Ishikawa (cell line): ENCODE measurements at regions not wholly inside any gene's neighbourhood (a gene's known extent, or its start where the extent isn't known, plus 50 kb on each side); places are given as distances from the start of the nearest gene placed in this dataset.

Experiments
- CEBPB ChIP-seq: IDR thresholded peaks from 2 replicates; pipeline ENCODE4 v1.6.1; 2012
- CREB1 ChIP-seq: IDR thresholded peaks from 2 replicates; pipeline ENCODE4 v1.6.1; 2012; ENCODE audit warnings: low read depth
- EGR1 ChIP-seq: IDR thresholded peaks from 2 replicates; pipeline ENCODE4 v1.6.1; 2012
- EP300 ChIP-seq: IDR thresholded peaks from 2 replicates; pipeline ENCODE4 v1.6.1; 2012; ENCODE audit warnings: borderline replicate concordance
- FOXM1 ChIP-seq: IDR thresholded peaks from 2 replicates; pipeline ENCODE4 v1.6.1; 2012; ENCODE audit warnings: low read depth, borderline replicate concordance
- NFIC ChIP-seq: IDR thresholded peaks from 2 replicates; pipeline ENCODE4 v1.6.1; 2012
- TAF1 ChIP-seq: IDR thresholded peaks from 2 replicates; pipeline ENCODE4 v1.6.1; 2012; ENCODE audit warnings: low read depth, mild to moderate bottlenecking
- TCF12 ChIP-seq: IDR thresholded peaks from 2 replicates; pipeline ENCODE4 v1.6.1; 2012; ENCODE audit warnings: low read depth
- TEAD4 ChIP-seq: IDR thresholded peaks from 2 replicates; pipeline ENCODE4 v1.6.1; 2012
- YY1 ChIP-seq: IDR thresholded peaks from 2 replicates; pipeline ENCODE4 v1.6.1; 2012; ENCODE audit warnings: low read depth
- ZBTB7A ChIP-seq: IDR thresholded peaks from 2 replicates; pipeline ENCODE4 v1.6.1; 2012; ENCODE audit warnings: low read depth
- TF ChIP-seq, protein P1 (sequence below): IDR thresholded peaks from 2 replicates; pipeline ENCODE4 v1.6.1; 2012
- TF ChIP-seq, protein P2 (sequence below): IDR thresholded peaks from 2 replicates; pipeline ENCODE4 v1.6.1; 2012; ENCODE audit warnings: low read depth, mild to moderate bottlenecking
- TF ChIP-seq, protein P3 (sequence below): IDR thresholded peaks from 2 replicates; pipeline ENCODE4 v1.6.1; 2012

DNA sequence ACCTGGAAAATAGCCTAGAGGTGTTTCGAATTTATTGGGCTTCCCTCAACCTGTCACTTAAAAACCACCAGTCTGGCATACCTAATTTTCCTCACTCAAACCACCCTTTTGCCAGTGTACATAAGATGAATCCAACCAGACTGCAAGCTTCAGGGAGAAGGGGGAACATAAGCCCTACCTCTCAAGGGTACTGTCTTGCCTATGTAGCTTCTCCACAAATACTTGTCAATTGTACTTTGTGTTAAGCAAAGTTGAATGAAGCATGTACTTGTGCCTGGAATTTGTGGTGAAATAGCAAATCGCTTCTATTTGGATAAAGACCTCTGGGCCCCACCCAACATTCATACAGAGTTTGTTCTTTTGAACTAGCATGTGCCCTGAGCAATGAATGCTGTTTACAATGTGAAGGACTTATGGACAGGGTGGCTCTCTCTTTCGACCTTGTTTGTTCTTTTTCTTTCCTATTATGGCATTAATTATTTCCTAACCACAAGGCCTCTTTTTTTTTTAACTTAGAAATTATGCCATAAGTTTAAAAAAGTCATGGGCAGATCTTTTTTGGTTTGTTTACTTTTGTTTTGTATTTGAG, 580.2 kb downstream of the EBF1 start:
- TF ChIP-seq, protein P1, sequence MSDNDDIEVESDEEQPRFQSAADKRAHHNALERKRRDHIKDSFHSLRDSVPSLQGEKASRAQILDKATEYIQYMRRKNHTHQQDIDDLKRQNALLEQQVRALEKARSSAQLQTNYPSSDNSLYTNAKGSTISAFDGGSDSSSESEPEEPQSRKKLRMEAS: no peak
- TF ChIP-seq EGR1 (no peak), YY1 (no peak), EP300 (no peak), TCF12 (no peak), CEBPB (no peak), FOXM1 (no peak), TEAD4 (no peak)
- TF ChIP-seq, protein P2, sequence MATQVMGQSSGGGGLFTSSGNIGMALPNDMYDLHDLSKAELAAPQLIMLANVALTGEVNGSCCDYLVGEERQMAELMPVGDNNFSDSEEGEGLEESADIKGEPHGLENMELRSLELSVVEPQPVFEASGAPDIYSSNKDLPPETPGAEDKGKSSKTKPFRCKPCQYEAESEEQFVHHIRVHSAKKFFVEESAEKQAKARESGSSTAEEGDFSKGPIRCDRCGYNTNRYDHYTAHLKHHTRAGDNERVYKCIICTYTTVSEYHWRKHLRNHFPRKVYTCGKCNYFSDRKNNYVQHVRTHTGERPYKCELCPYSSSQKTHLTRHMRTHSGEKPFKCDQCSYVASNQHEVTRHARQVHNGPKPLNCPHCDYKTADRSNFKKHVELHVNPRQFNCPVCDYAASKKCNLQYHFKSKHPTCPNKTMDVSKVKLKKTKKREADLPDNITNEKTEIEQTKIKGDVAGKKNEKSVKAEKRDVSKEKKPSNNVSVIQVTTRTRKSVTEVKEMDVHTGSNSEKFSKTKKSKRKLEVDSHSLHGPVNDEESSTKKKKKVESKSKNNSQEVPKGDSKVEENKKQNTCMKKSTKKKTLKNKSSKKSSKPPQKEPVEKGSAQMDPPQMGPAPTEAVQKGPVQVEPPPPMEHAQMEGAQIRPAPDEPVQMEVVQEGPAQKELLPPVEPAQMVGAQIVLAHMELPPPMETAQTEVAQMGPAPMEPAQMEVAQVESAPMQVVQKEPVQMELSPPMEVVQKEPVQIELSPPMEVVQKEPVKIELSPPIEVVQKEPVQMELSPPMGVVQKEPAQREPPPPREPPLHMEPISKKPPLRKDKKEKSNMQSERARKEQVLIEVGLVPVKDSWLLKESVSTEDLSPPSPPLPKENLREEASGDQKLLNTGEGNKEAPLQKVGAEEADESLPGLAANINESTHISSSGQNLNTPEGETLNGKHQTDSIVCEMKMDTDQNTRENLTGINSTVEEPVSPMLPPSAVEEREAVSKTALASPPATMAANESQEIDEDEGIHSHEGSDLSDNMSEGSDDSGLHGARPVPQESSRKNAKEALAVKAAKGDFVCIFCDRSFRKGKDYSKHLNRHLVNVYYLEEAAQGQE: no peak
- TF ChIP-seq, protein P3, sequence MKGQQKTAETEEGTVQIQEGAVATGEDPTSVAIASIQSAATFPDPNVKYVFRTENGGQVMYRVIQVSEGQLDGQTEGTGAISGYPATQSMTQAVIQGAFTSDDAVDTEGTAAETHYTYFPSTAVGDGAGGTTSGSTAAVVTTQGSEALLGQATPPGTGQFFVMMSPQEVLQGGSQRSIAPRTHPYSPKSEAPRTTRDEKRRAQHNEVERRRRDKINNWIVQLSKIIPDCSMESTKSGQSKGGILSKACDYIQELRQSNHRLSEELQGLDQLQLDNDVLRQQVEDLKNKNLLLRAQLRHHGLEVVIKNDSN: no peak

DNA sequence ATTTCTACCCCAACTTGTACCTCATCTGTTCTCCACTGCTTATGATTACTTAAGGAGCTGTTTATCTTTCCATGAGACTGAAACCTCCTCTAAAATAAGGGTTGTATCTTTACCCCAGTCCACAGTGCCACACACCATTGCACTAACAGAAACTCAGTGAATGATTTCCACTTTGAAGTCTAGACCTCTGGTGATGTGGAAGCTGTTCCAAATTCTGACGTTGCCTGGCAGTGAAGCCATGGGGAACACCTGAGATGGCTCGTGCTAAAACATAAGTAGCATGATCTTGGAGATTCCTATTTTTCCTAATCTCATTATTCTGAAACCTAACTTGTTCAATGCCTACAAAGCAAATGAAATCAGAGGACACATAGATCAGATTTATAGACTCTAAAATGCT, 583.2 kb downstream of the EBF1 start:
- no peak for TF ChIP-seq TEAD4
- TF ChIP-seq EGR1: no peak
- TF ChIP-seq, protein P1: no peak
- no peak for TF ChIP-seq FOXM1

DNA sequence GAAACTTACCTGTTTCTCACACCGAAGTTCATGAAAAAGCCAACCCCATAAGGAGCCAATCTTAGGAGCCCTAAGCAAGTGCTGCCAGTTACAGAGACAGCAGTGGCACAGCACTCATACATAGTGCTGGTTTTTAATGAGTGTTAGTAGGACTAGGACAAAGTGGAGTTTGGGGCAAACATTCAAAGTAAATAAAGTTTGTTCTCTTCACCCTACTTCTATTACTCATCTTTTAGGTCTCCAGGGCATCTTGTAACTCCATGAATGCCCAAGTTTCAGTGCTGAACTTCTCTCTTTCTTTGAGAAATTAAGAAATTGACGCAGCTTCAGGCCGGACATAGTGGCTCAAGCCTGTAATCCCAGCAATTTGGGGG, 584.7 kb downstream of the EBF1 start:
- TF ChIP-seq NFIC: no peak
- TF ChIP-seq TCF12: no peak
- TF ChIP-seq ZBTB7A: no peak
- no peak for TF ChIP-seq CEBPB
- no peak for TF ChIP-seq TEAD4
- TF ChIP-seq, protein P1: no peak
- no peak for TF ChIP-seq TAF1
- TF ChIP-seq, protein P3: no peak
- no peak for TF ChIP-seq EGR1
- TF ChIP-seq, protein P2: no peak

DNA sequence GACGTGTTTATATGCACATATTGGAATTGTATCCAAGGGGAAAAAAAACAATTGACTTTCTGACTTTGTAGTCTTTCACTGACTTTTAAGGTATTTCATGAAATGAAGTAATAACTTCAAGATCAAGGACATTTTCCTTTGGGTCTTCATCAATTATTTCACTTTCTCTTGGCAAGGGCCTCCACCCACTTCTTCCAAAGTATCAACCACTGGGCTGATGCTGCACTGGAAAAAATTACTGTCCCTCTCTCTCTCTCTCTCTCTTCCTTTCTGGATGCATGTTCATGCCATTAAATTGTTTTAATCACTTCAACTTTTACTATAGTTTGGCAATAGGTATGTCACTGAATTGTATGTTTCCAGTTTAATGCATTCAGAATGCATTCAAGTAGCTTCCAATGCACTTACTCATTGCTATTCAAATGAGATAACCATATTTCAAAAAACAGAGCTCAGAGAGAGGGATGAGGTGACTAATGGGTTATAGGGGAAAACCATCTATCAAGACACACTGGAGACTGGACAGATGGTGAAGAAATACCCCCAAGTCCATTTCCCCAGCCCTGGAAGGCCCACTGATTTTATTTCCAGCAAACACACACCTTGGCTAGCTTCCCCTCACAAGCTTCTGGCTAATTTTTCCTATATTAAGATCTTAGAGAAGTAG, 585.3 kb downstream of the EBF1 start:
- no peak for TF ChIP-seq FOXM1
- TF ChIP-seq TAF1: no peak
- no peak for TF ChIP-seq CREB1
- no peak for TF ChIP-seq TCF12
- TF ChIP-seq, protein P1: no peak
- TF ChIP-seq TEAD4: no peak

DNA sequence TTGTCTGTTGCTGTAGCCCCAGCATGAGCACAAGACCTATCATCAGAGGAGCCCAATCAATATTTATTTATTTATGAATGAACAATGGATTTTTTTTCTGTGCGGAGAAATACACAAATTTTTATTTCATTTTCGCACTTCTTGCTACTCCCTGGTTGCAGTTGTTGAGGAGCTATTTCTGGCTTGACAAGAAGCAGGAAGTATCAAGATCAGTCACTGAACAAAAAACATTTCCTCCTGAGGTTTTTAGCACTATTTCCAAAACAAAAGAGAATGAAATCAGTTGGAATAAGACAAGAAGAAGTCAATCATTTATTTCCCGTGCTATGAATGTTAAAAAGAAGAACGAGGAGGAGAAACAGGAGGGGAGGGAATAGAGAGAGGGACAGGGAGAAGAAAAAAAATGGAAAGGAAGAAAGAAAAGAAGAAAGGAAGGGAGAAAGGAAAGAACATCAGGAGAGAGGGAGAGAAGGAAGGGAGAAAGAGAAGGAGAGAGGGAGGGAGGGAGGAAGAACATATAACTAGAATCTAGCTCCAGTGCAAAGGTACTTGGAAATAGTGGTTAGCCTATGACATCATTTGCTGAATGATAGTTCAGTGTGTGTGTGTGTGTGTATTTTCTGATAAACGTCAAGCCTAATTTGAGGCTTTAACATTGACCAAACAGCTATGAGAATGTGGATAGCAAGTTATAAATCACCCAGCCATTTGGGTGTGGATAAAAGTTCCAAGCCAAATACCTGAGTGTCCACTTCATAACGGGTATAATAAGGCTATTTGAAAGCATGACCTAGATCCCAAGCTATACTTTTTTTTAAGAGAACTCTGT, 586.0 kb downstream of the EBF1 start:
- TF ChIP-seq, protein P3: no peak
- TF ChIP-seq CEBPB (no peak), FOXM1 (no peak)
